Astrocyte (in vitro differentiated cells and primary cell): ENCODE measurements at regions not wholly inside any gene's neighbourhood (a gene's known extent, or its start where the extent isn't known, plus 50 kb on each side); places are given as distances from the start of the nearest gene placed in this dataset.

Experiments
- EZH2 ChIP-seq: IDR thresholded peaks from 2 replicates; pipeline ENCODE4 v1.6.1; 2012; ENCODE audit warnings: mild to moderate bottlenecking, low read length, inconsistent platforms; ENCODE audit not compliant: insufficient read depth
- TF ChIP-seq, protein P1 (sequence below): IDR thresholded peaks from 2 replicates; pipeline ENCODE4 v1.5.1; 2011; ENCODE audit warnings: low read depth, mild to moderate bottlenecking, inconsistent platforms, low read length, moderate library complexity; ENCODE audit not compliant: insufficient read depth

DNA sequence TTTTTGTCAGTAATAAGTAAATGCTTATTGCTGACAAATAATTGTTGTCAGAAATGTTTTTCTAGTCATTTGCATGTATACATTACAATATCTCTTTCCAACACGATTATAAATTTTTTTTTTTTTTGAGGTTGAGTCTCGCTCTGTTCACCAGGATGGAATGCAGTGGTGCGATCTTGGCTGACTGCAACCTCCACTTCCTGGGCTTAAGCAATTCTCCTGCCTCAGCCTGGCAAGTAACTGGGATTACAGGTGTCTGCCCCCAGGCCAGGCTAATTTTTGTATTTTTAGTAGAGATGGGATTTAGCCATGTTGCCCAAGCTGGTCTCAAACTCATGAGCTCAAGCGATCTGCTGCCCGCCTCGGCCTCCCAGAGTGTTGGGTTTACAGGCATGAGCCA is 72.0 kb upstream of the ATF3 start:
- TF ChIP-seq, protein P1, sequence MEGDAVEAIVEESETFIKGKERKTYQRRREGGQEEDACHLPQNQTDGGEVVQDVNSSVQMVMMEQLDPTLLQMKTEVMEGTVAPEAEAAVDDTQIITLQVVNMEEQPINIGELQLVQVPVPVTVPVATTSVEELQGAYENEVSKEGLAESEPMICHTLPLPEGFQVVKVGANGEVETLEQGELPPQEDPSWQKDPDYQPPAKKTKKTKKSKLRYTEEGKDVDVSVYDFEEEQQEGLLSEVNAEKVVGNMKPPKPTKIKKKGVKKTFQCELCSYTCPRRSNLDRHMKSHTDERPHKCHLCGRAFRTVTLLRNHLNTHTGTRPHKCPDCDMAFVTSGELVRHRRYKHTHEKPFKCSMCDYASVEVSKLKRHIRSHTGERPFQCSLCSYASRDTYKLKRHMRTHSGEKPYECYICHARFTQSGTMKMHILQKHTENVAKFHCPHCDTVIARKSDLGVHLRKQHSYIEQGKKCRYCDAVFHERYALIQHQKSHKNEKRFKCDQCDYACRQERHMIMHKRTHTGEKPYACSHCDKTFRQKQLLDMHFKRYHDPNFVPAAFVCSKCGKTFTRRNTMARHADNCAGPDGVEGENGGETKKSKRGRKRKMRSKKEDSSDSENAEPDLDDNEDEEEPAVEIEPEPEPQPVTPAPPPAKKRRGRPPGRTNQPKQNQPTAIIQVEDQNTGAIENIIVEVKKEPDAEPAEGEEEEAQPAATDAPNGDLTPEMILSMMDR: no peak
- TF ChIP-seq EZH2: no peak
